HepG2 (cell line): ENCODE measurements at regions not wholly inside any gene's neighbourhood (a gene's known extent, or its start where the extent isn't known, plus 50 kb on each side); places are given as distances from the start of the nearest gene placed in this dataset.

Source experiments
- ATAC-seq: fragments of 200-7000 bp; cut with Tn5 transposase; 3 replicates; pipeline ENCODE4 v1.9.1; 2020; ENCODE audit warnings: mild to moderate bottlenecking, moderate library complexity
- BruUV-seq: library from RNA; stranded (reverse); fragments of 400-500 nt; replicated peaks from 2 replicates; lab custom pipeline; 2021; lab: Mats Ljungman, UMichigan
- CTCF ChIA-PET: fragments of 300-600 bp; formaldehyde crosslinking; extraction: SDS; loops from one replicate; lab custom pipeline; 2021; ENCODE audit warnings: low total read pairs, inconsistent platforms, low intra/inter-chr PET ratio; lab: Yijun Ruan, JAX
- POLR2A ChIA-PET: fragments of 350-600 bp; sonication (Branson Sonifier 250); formaldehyde crosslinking; loops from one replicate; lab custom pipeline; 2020; ENCODE audit warnings: antibody characterized with exemption, inconsistent platforms; lab: Yijun Ruan, JAX
- DNase-seq: peaks from one replicate; pipeline ENCODE4 v3.0.0-alpha.2; 2015; ENCODE audit warnings: low spot score
- FAIRE-seq: peaks from 3 replicates; lab custom pipeline; 2011; peaks lifted over from hg19 to GRCh38; lab: Jason Lieb, UNC
- H2AFZ ChIP-seq: one replicate; pipeline ENCODE4 v1.6.1; 2011; ENCODE audit warnings: low read length, inconsistent platforms
- H3K27ac ChIP-seq: fragments of 300-600 bp; 3 replicates; pipeline ENCODE4 v1.8.0; 2011; ENCODE audit warnings: mixed run types, mild to moderate bottlenecking, mixed read lengths, low read length, inconsistent platforms; ENCODE audit not compliant: insufficient read depth; ENCODE audit errors: extremely low read length
- H3K27me3 ChIP-seq, 2 experiments: fragments of 200-600 bp in 1 of 2; 2 replicates in 1 of 2; 3 replicates in 1 of 2; pipeline versions ENCODE4 v1.6.0 to v1.8.0; 2011; ENCODE audit warnings: low read length in 2 of 2, mild to moderate bottlenecking in 2 of 2, moderate library complexity in 2 of 2, inconsistent platforms in 1 of 2; ENCODE audit not compliant: insufficient read depth in 2 of 2, control insufficient read depth in 1 of 2
- H3K36me3 ChIP-seq, 2 experiments: fragments of 200-600 bp in 1 of 2; replicated peaks in 1 of 2; 2 replicates in 1 of 2; 3 replicates in 1 of 2; pipeline versions ENCODE4 v1.5.1 to v1.8.0; 2011; ENCODE audit warnings: low read length in 2 of 2, inconsistent platforms in 1 of 2; ENCODE audit not compliant: insufficient read depth in 2 of 2, control insufficient read depth in 1 of 2
- H3K4me1 ChIP-seq: 2 replicates; pipeline ENCODE4 v1.5.1; 2012; ENCODE audit warnings: low read length, inconsistent platforms; ENCODE audit not compliant: insufficient read depth
- H3K4me2 ChIP-seq: 2 replicates; pipeline ENCODE4 v1.6.0; 2011; ENCODE audit warnings: low read depth, low read length, inconsistent platforms
- H3K4me3 ChIP-seq, 3 experiments: fragments of 200-600 bp in 1 of 3; sonication (generic), shearing (Covaris generic) in 1 of 3; replicated peaks in 1 of 3; 2 replicates each; pipeline ENCODE4 v1.5.1; 2011 to 2016; ENCODE audit warnings: low read length in 3 of 3, inconsistent platforms in 2 of 3, low read depth in 2 of 3, mild to moderate bottlenecking in 2 of 3, control low read depth in 1 of 3, mixed read lengths in 1 of 3; ENCODE audit not compliant: insufficient read depth in 1 of 3
- H3K79me2 ChIP-seq: one replicate; pipeline ENCODE4 v1.6.1; 2011; ENCODE audit warnings: low read length, inconsistent platforms; ENCODE audit not compliant: insufficient read depth
- H3K9ac ChIP-seq: 2 replicates; pipeline ENCODE4 v1.6.0; 2011; ENCODE audit warnings: mild to moderate bottlenecking, low read depth, low read length, inconsistent platforms; ENCODE audit not compliant: insufficient read depth
- H3K9me3 ChIP-seq: 2 replicates; pipeline ENCODE4 v1.5.1; 2012; ENCODE audit warnings: mild to moderate bottlenecking, low read length
- H4K20me1 ChIP-seq: 2 replicates; pipeline ENCODE4 v1.6.0; 2011; ENCODE audit warnings: inconsistent platforms, mild to moderate bottlenecking, low read length, moderate library complexity; ENCODE audit not compliant: insufficient read depth
- MAF1 ChIP-seq: sonication (generic); formaldehyde crosslinking; IDR thresholded peaks from 2 replicates; pipeline ENCODE4 v1.5.0; 2020; ENCODE audit warnings: missing genetic modification reagents, borderline replicate concordance
- NCOA2 ChIP-seq: sonication (generic); formaldehyde crosslinking; IDR thresholded peaks from 2 replicates; pipeline ENCODE4 v1.8.0; 2022; ENCODE audit warnings: inconsistent platforms
- TEAD3 ChIP-seq: optimal IDR thresholded peaks from 2 replicates; pipeline ENCODE3; 2016; ENCODE audit warnings: borderline replicate concordance
- U2AF1 ChIP-seq: fragments of 200-400 bp; formaldehyde crosslinking; optimal IDR thresholded peaks from 2 replicates; pipeline ENCODE3; 2017; ENCODE audit warnings: mild to moderate bottlenecking, low read depth, low read length
- WGBS: methylation state at CpG from one replicate; pipeline ENCODE4 v1.1.6; 2017; ENCODE audit warnings: low lambda C conversion rate; 5-methylcytosine and 5-hydroxymethylcytosine counted together
- in situ Hi-C: cut with HindIII; loops from 2 replicates; pipeline ENCODE4 v1.10.0; 2017; ENCODE audit warnings: low pct_unique_long_range_greater_than_20kb; ENCODE audit not compliant: extremely low pct_ligation_motif_present
- intact Hi-C: fragments of 100-400 bp; cut with micrococcal nuclease; formaldehyde crosslinking; loops from one replicate; pipeline ENCODE4 v1.10.0; 2022; ENCODE audit not compliant: unreplicated experiment
- TF ChIP-seq, protein P1 (sequence below), 2 experiments: sonication (generic) in 1 of 2; formaldehyde crosslinking in 1 of 2; IDR thresholded peaks; 2 replicates each; pipeline versions ENCODE4 v1.6.1 to v1.9.0; 2014 to 2022; ENCODE audit warnings: antibody characterized with exemption in 1 of 2, borderline replicate concordance in 1 of 2, inconsistent platforms in 1 of 2, low read depth in 1 of 2, missing genetic modification reagents in 1 of 2

DNA sequence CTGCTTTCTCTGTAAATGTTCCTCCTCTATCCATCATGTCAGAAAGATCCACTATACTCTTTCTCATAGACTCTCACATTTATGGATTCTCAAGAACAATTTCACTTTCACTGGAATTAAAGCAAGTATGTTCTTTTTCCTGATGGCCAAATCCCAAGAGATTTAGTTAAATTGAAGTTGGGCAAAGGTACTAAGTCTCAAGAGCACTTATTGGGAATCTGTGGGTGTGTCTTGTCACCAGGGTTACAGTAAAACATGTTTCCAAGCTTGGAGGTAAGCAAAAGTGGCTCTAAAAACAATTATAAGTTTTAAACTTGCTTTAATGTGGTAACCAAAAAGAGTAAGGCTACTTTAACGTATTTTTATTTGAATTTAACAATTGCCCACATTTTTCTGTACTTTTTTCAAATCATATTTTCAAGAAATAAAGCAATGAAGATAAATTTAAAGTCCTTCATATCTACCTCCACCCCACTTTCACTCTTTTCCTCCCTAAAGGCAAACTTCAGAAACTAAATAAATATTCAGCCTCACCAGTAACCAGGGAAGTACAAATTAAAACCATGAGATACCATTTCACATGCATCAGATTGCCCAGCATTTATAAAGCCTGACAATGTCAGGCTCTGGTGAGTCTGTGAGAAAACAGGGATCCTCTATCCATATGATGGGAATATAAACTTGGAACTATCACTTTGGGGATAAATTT, 387.4 kb downstream of the CETN3 start (continued):
- TF ChIP-seq NCOA2 (CRISPR knock-in tag) = no peak
- TF ChIP-seq, all 625 proteins: peak for 0

DNA sequence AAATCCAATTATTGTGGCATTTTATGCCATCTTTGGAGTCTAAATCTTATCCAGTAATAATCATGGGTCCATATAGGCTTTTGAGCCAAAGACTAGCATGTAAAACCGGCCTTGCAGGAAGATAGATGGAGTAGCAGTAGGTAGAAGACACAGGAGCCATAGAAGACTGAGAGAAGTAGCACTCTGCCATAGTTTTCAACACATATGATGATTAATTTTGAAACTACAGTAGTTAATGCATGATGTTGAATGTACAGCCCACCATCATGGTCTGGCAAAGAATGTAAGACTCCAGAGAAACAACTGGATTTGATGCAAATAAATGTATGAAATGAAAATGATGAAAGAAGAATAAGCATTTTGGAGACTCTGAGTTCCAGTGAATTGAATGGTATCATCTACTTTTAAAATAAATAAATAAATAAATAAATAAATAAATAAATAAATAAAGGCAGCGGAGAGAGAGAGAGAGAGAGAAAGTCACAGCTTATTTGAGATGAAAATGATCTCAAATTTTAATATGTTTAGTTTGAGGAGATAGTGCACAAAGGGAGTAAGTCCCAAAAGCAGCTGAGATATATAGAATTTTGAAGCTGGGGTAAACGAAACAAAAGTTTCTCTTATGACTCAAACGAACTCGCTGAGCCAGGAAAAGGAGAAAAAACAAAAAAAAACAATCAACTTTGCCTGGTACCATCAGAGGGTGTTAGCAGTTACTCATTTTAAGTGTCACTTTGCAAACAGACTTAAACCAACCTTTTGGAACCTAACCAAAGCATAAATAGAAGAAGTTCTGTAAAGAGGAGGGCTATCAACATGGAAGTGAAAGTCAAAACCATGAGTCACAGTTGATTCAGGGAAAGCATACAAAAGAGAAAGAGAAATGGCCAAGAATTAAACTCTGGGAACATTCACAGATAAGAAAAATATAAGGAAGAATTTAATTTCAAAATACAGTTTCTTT, 388.7 kb downstream of the CETN3 start:
- H3K36me3 ChIP-seq = no peaks in the 10 kb centered on the region
- no peak overlapping the region for H3K4me3 ChIP-seq
- no peak overlapping the region for H3K27ac ChIP-seq
- ChIA-PET CTCF (no interaction called here), POLR2A (no interaction called here)
- no TSS peak for BruUV-seq
- no peak overlapping the region for H2AFZ ChIP-seq
- 2% methylated on average over 5 of the region's 5 CpGs for WGBS
- H3K9me3 ChIP-seq = no peaks in the 10 kb centered on the region
- no peak for TF ChIP-seq TEAD3
- no peak for TF ChIP-seq U2AF1
- TF ChIP-seq, protein P1, sequence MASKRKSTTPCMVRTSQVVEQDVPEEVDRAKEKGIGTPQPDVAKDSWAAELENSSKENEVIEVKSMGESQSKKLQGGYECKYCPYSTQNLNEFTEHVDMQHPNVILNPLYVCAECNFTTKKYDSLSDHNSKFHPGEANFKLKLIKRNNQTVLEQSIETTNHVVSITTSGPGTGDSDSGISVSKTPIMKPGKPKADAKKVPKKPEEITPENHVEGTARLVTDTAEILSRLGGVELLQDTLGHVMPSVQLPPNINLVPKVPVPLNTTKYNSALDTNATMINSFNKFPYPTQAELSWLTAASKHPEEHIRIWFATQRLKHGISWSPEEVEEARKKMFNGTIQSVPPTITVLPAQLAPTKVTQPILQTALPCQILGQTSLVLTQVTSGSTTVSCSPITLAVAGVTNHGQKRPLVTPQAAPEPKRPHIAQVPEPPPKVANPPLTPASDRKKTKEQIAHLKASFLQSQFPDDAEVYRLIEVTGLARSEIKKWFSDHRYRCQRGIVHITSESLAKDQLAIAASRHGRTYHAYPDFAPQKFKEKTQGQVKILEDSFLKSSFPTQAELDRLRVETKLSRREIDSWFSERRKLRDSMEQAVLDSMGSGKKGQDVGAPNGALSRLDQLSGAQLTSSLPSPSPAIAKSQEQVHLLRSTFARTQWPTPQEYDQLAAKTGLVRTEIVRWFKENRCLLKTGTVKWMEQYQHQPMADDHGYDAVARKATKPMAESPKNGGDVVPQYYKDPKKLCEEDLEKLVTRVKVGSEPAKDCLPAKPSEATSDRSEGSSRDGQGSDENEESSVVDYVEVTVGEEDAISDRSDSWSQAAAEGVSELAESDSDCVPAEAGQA (IDR thresholded peaks at IDR 0.05; ENCODE audit: low read depth) = no peak
- TF ChIP-seq, protein P1 (CRISPR knock-in tag; IDR thresholded peaks at IDR 0.05; ENCODE audit: borderline replicate concordance) = no peak
- TF ChIP-seq NCOA2 (CRISPR knock-in tag) = no peak
- no peak for TF ChIP-seq MAF1
- ATAC-seq (no peak), FAIRE-seq (no peak), DNase-seq (peak; percentile 15)
- peak overlapping the region; percentile 42; the same call in 1 of the 2 replicates for H3K4me2 ChIP-seq
- in situ Hi-C loops = no loop called here
- intact Hi-C loops = no loop called here
- no peaks in the 10 kb centered on the region for H3K79me2 ChIP-seq
- no peaks in the 10 kb centered on the region for H3K4me1 ChIP-seq
- H3K27me3 ChIP-seq = no peaks in the 10 kb centered on the region
- no peak overlapping the region for H3K9ac ChIP-seq
- H4K20me1 ChIP-seq = no peaks in the 10 kb centered on the region
